ENCODE measurements at regions not wholly inside any gene's neighbourhood (a gene's known extent, or its start where the extent isn't known, plus 50 kb on each side); places are given as distances from the start of the nearest gene placed in this dataset.

DNA sequence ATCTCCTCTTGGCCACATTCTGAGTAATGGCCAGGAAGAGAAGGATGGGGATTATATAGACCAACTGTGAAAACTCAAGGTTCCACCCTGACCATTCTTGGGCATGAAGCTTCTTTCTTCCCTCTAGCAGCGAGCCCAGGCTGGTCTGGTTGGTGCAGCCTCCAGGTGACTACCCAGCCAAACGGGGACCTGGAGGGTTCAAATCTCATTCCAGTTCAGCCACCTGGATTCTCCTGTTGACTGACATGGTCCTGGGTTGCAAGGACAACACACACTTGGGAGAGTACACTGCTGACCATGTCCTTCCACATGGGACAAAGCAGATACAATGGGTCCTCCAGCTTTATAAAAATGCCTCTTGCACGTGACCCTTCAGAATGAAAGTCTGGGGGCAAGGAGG is 67.0 kb downstream of the SHANK2 start:
- no peak overlapping the region for H3K27ac ChIP-seq (ENCODE audit: low read length)
- no peaks in the 10 kb centered on the region for H4K20me1 ChIP-seq (ENCODE audit: insufficient read depth, low read length)
- no peaks in the 10 kb centered on the region for H3K4me1 ChIP-seq (ENCODE audit: low read length)
- no peak overlapping the region for H3K9ac ChIP-seq (ENCODE audit: low read length)
- no peak overlapping the region for H3K4me2 ChIP-seq (ENCODE audit: low read length)
- H3K36me3 ChIP-seq (replicated peaks; ENCODE audit: low read depth, low read length): no peaks in the 10 kb centered on the region
- no peak overlapping the region for H2AFZ ChIP-seq (ENCODE audit: low read depth, low read length)
- peaks cover 8% of the 10 kb centered on the region; the same call in 1 of the 2 replicates for H3K27me3 ChIP-seq (ENCODE audit: low read depth, low read length)
- no peak overlapping the region for H3K4me3 ChIP-seq (ENCODE audit: low read length)
- TF ChIP-seq EZH2phosphoT487 (IDR thresholded peaks at IDR 0.05; ENCODE audit: low read depth): no peak
- TF ChIP-seq, protein P1, sequence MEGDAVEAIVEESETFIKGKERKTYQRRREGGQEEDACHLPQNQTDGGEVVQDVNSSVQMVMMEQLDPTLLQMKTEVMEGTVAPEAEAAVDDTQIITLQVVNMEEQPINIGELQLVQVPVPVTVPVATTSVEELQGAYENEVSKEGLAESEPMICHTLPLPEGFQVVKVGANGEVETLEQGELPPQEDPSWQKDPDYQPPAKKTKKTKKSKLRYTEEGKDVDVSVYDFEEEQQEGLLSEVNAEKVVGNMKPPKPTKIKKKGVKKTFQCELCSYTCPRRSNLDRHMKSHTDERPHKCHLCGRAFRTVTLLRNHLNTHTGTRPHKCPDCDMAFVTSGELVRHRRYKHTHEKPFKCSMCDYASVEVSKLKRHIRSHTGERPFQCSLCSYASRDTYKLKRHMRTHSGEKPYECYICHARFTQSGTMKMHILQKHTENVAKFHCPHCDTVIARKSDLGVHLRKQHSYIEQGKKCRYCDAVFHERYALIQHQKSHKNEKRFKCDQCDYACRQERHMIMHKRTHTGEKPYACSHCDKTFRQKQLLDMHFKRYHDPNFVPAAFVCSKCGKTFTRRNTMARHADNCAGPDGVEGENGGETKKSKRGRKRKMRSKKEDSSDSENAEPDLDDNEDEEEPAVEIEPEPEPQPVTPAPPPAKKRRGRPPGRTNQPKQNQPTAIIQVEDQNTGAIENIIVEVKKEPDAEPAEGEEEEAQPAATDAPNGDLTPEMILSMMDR (IDR thresholded peaks at IDR 0.05; ENCODE audit: low read depth, low read length): no peak
- no peaks in the 10 kb centered on the region for H3K9me3 ChIP-seq (ENCODE audit: insufficient read depth, low read length)
- H3K79me2 ChIP-seq (ENCODE audit: low read length): no peaks in the 10 kb centered on the region

DNA sequence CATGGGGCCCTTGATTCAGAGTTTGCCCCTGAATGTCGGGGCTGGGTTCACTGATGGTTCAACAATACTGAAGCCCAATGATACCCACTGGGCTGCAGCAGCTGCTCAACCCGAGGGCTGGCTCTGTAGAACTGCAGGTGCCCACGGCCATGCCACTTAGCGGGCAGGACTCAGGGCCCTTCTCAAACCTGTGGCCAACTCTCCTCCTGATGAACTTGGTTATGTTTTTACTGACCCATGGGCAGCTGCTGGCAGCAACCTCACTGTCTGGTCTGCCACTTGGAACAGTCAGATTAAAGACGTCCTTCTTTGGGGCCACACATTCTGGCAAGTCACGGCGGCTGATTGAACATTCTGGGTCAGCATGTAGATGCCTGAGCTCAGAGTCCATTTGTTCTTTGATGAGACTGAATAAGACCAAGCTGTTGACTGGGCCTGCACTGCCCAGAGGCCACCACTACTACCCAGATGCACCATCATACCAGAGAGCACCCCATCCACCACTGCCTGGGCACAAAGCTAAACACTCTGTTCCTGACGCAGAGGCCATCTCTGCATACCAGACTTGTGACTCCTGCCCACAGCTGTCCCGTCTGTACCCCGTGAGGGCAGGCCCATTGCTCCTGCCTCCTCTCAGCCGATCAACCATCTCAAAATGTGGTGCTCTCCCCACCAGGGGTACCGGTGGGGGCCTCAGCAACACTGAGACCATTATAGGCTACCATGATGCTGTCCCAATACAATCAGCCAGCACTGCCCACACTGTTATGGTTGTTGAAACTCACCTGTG is 67.8 kb downstream of the SHANK2 start:
- H3K4me1 ChIP-seq (ENCODE audit: low read length): no peaks in the 10 kb centered on the region

DNA sequence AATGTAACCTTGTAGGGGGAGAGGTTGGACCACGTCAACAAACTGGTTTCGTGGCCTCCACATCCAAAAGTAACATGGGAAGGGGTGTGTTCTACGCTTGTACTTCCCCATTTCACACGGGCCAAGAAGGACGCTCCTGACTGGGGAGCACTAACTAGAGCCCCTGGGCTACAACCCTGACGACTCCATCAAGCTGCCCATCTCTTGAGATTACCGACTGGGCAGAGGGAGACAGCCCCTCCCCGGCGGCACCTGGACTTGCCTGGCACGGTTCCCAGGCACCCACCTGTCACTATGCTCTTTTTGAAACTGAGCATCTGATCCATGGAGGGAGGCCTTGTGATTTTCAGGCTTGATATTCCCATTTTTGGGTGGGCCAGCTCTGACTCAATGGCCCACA is 68.5 kb downstream of the SHANK2 start:
- no peak overlapping the region for H2AFZ ChIP-seq (ENCODE audit: low read depth, low read length)
- no peak overlapping the region for H3K4me3 ChIP-seq (ENCODE audit: low read length)
- peaks cover 17% of the 10 kb centered on the region; the same call in 1 of the 2 replicates for H3K27me3 ChIP-seq (ENCODE audit: low read depth, low read length)
- no peak overlapping the region for H3K9ac ChIP-seq (ENCODE audit: low read length)
- H3K79me2 ChIP-seq (ENCODE audit: low read length): no peaks in the 10 kb centered on the region
- no peaks in the 10 kb centered on the region for H3K9me3 ChIP-seq (ENCODE audit: insufficient read depth, low read length)
- no peaks in the 10 kb centered on the region for H3K36me3 ChIP-seq (replicated peaks; ENCODE audit: low read depth, low read length)
- no peak overlapping the region for H3K27ac ChIP-seq (ENCODE audit: low read length)
- no peak overlapping the region for H3K4me2 ChIP-seq (ENCODE audit: low read length)
- no peaks in the 10 kb centered on the region for H4K20me1 ChIP-seq (ENCODE audit: insufficient read depth, low read length)
- no peaks in the 10 kb centered on the region for H3K4me1 ChIP-seq (ENCODE audit: low read length)
- TF ChIP-seq, protein P1 (IDR thresholded peaks at IDR 0.05; ENCODE audit: low read depth, low read length): no peak
- TF ChIP-seq EZH2phosphoT487 (IDR thresholded peaks at IDR 0.05; ENCODE audit: low read depth): no peak

More for the DNA sequence above, 67.8 kb downstream of the SHANK2 start:
- no peaks in the 10 kb centered on the region for H4K20me1 ChIP-seq (ENCODE audit: insufficient read depth, low read length)
- TF ChIP-seq EZH2phosphoT487 (IDR thresholded peaks at IDR 0.05; ENCODE audit: low read depth): no peak
- TF ChIP-seq, protein P1 (IDR thresholded peaks at IDR 0.05; ENCODE audit: low read depth, low read length): no peak
- no peaks in the 10 kb centered on the region for H3K36me3 ChIP-seq (replicated peaks; ENCODE audit: low read depth, low read length)
- H3K4me2 ChIP-seq (ENCODE audit: low read length): no peak overlapping the region
- no peaks in the 10 kb centered on the region for H3K9me3 ChIP-seq (ENCODE audit: insufficient read depth, low read length)
- H3K9ac ChIP-seq (ENCODE audit: low read length): no peak overlapping the region
- H2AFZ ChIP-seq (ENCODE audit: low read depth, low read length): no peak overlapping the region
- H3K27me3 ChIP-seq (ENCODE audit: low read depth, low read length): peaks cover 15% of the 10 kb centered on the region; the same call in 1 of the 2 replicates
- no peak overlapping the region for H3K4me3 ChIP-seq (ENCODE audit: low read length)
- no peaks in the 10 kb centered on the region for H3K79me2 ChIP-seq (ENCODE audit: low read length)
- H3K27ac ChIP-seq (ENCODE audit: low read length): no peak overlapping the region

DNA sequence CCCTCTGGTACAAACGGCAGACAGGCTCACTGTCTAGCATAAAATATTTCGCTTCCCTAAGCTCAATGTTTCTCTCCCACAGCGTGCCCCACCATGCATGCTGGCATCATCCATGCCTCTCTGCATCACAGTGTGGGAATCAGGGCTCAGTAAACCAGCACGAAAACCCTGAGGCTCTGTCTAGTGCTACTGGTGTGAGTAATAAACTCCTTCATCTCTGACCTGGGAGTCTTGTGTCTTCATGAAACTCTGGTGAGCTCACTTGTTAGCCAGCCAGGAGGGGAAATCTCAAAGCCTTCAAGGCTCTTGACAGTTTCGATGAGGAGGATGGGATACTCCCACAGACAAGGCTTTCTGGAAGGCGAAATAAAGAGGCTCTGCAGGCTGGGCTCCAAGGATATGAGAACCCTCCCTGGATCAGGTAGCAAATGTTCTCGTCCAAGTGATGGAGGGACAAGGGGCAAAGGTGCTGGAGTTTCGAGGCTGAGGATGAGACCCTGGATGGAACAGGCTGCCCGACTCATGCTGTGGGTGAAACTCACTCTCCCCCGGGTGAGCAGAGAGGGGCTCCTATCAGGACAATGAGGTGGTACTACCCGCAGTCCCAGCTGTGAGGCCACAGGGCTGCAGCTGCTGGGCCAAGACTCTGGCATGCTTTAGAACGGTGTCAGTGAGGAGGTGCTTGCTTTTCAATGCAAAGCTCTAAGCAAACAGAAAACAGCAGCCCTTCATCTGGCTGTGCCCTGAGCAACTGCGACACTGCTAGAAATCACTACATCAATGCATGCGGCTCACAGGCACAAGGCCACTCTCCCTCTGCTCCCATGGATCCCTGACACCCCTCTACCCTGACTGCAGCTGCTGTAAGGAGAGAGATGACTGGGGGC is 69.3 kb downstream of the SHANK2 start:
- H3K27ac ChIP-seq (ENCODE audit: low read length): no peak overlapping the region
- no peaks in the 10 kb centered on the region for H3K4me1 ChIP-seq (ENCODE audit: low read length)
- H3K36me3 ChIP-seq (replicated peaks; ENCODE audit: low read depth, low read length): no peaks in the 10 kb centered on the region
- no peak overlapping the region for H3K4me3 ChIP-seq (ENCODE audit: low read length)
- no peaks in the 10 kb centered on the region for H4K20me1 ChIP-seq (ENCODE audit: insufficient read depth, low read length)
- H3K9ac ChIP-seq (ENCODE audit: low read length): no peak overlapping the region
- no peaks in the 10 kb centered on the region for H3K9me3 ChIP-seq (ENCODE audit: insufficient read depth, low read length)
- H3K4me2 ChIP-seq (ENCODE audit: low read length): no peak overlapping the region
- H3K79me2 ChIP-seq (ENCODE audit: low read length): no peaks in the 10 kb centered on the region
- H2AFZ ChIP-seq (ENCODE audit: low read depth, low read length): no peak overlapping the region
- no peak for TF ChIP-seq EZH2phosphoT487 (IDR thresholded peaks at IDR 0.05; ENCODE audit: low read depth)
- TF ChIP-seq, protein P1 (IDR thresholded peaks at IDR 0.05; ENCODE audit: low read depth, low read length): no peak
- peaks cover 17% of the 10 kb centered on the region; the same call in 1 of the 2 replicates for H3K27me3 ChIP-seq (ENCODE audit: low read depth, low read length)

All from OCI-LY3 (cell line).